SK-N-MC (cell line): ENCODE measurements at regions not wholly inside any gene's neighbourhood (a gene's known extent, or its start where the extent isn't known, plus 50 kb on each side); places are given as distances from the start of the nearest gene placed in this dataset.
A peak's percentile ranks its signal among the peaks of the same experiment; 100 is the strongest.

Source experiments
- DNase-seq: peaks from one replicate; pipeline ENCODE4 v3.0.0-alpha.2; 2011; ENCODE audit warnings: low read depth, low spot score
- H3K27ac ChIP-seq: fragments of 200-600 bp; sonication (generic); 2 replicates; pipeline ENCODE4 v1.5.1; 2016; ENCODE audit warnings: mixed run types
- H3K36me3 ChIP-seq: fragments of 200-600 bp; sonication (generic); 2 replicates; pipeline ENCODE4 v1.6.1; 2017; ENCODE audit warnings: antibody characterized with exemption, low read length, mixed read lengths; ENCODE audit not compliant: insufficient read depth
- H3K4me3 ChIP-seq: fragments of 200-600 bp; sonication (generic); 2 replicates; pipeline ENCODE4 v1.5.1; 2016
- H3K9ac ChIP-seq: fragments of 200-600 bp; sonication (generic); 2 replicates; pipeline ENCODE4 v1.8.0; 2017; ENCODE audit warnings: mixed run types, mixed read lengths; ENCODE audit not compliant: insufficient read length
- H3K9me3 ChIP-seq: fragments of 200-600 bp; sonication (generic); 2 replicates; pipeline ENCODE4 v1.6.1; 2017; ENCODE audit warnings: low read depth, mild to moderate bottlenecking, antibody characterized with exemption, low read length, moderate library complexity, mixed read lengths
- EZH2 ChIP-seq: fragments of 200-600 bp; sonication (generic); IDR thresholded peaks from one replicate; pipeline ENCODE4 v1.6.1; 2017; ENCODE audit warnings: antibody characterized with exemption
- FOXP2 ChIP-seq: optimal IDR thresholded peaks from 2 replicates; pipeline ENCODE3; 2011; ENCODE audit warnings: mild to moderate bottlenecking, moderate library complexity; ENCODE audit not compliant: insufficient read depth; ENCODE audit errors: extremely low read length, control extremely low read depth
- POLR2AphosphoS5 ChIP-seq: IDR thresholded peaks from 2 replicates; pipeline ENCODE4 v1.6.1; 2012; ENCODE audit warnings: mild to moderate bottlenecking, low read depth, low read length, borderline replicate concordance

GRCh38 chr4:117971403-117971802 lies 62.9 kb upstream of the NDST3 start:
- DNase-seq, result peak; percentile 93
- Histone ChIP-seq H3K27ac (no peak overlapping the region), H3K36me3 (no peaks in the 10 kb centered on the region), H3K9ac (no peak overlapping the region), H3K4me3 (no peak overlapping the region), H3K9me3 (no peaks in the 10 kb centered on the region)
- TF ChIP-seq EZH2 (no peak), POLR2AphosphoS5 (peak; percentile 61; the same call in 1 of the 2 replicates), FOXP2 (no peak)

DNA sequence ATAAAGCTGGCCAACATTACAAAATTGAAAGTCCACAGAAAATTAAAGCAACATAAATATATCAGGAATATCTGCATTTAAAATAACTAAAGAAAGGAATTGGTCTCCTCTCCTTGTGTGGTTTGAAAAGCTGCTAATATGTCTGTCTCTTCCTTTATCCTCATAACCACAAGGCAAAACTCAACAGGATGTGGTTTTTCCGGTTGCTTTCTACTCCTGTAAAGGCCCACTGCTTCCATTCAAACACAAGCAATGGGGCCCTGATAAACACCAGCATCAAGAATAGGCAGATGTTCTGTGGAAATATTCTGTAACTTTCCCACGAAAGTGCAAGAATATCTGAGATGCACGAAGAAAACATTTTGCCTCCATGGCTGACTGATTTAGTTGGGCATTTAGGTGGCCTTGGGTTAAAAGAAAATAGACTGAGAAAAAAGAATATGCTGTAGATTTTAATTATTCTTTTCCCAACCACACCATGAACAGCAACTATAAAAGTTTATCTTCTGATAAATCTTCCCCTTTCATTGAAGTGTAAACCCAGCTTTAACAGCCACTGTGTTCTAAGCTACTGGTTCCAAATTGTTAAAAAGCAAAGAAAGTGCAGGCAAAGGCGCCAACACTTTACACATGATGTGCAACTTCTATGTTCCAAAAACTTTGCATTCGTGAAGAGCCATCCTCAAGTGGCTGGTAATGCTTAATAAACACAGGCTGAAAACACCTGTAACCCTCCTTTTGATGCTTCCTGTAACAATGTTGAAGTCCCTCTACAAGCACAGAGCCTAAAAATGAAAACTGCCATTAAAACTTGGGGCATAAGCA lies 50.5 kb upstream of the NDST3 start:
- Histone ChIP-seq H3K4me3 (no peak overlapping the region), H3K9me3 (no peaks in the 10 kb centered on the region), H3K36me3 (no peaks in the 10 kb centered on the region), H3K27ac (no peak overlapping the region), H3K9ac (no peak overlapping the region)
- no peak; the same call in 1 of the 2 replicates for TF ChIP-seq POLR2AphosphoS5
- no peak for TF ChIP-seq EZH2
- no peak for TF ChIP-seq FOXP2
- DNase-seq, result peak; percentile 77

- H3K27ac ChIP-seq, result no peak overlapping the region
- no peak for TF ChIP-seq EZH2
- no peak for TF ChIP-seq POLR2AphosphoS5
- no peak for TF ChIP-seq FOXP2
- no peak overlapping the region for H3K4me3 ChIP-seq
- no peaks in the 10 kb centered on the region for H3K9me3 ChIP-seq
- no peak overlapping the region for H3K9ac ChIP-seq
- H3K36me3 ChIP-seq, result no peaks in the 10 kb centered on the region
- DNase-seq, result no peak
These were observed 50.0 kb upstream of the NDST3 start for GRCh38 chr4:117984366-117984680.
